DND-41 (cell line): ENCODE measurements at regions not wholly inside any gene's neighbourhood (a gene's known extent, or its start where the extent isn't known, plus 50 kb on each side); places are given as distances from the start of the nearest gene placed in this dataset.

Experiments
- ATAC-seq: fragments of 200-7000 bp; cut with Tn5 transposase; 3 replicates; pipeline ENCODE4 v1.9.1; 2021; ENCODE audit warnings: low read depth; ENCODE audit not compliant: insufficient read depth
- DNase-seq: peaks from one replicate; pipeline ENCODE4 v3.0.0-alpha.2; 2020
- H2AFZ ChIP-seq: 2 replicates; pipeline ENCODE4 v1.6.0; 2012; ENCODE audit warnings: low read depth, low read length
- H3K27ac ChIP-seq: 2 replicates; pipeline ENCODE4 v1.5.1; 2012; ENCODE audit warnings: low read length, inconsistent platforms
- H3K27me3 ChIP-seq: fragments of 200-600 bp; sonication (generic); 2 replicates; pipeline ENCODE4 v1.6.0; 2012; ENCODE audit warnings: low read length, mild to moderate bottlenecking, inconsistent platforms; ENCODE audit not compliant: insufficient read depth, poor library complexity
- H3K36me3 ChIP-seq: 2 replicates; pipeline ENCODE4 v1.5.1; 2012; ENCODE audit warnings: low read length, inconsistent platforms; ENCODE audit not compliant: insufficient read depth
- H3K4me1 ChIP-seq: 2 replicates; pipeline ENCODE4 v1.5.1; 2012; ENCODE audit warnings: mild to moderate bottlenecking, low read length; ENCODE audit not compliant: insufficient read depth
- H3K4me2 ChIP-seq: 2 replicates; pipeline ENCODE4 v1.6.0; 2012; ENCODE audit warnings: mild to moderate bottlenecking, moderate library complexity, low read length, inconsistent platforms; ENCODE audit not compliant: insufficient read depth
- H3K4me3 ChIP-seq, 2 experiments: fragments of 200-600 bp in 1 of 2; shearing (Covaris generic) in 1 of 2; 2 replicates each; pipeline ENCODE4 v1.5.1; 2012 to 2016; ENCODE audit warnings: inconsistent platforms in 2 of 2, low read length in 2 of 2, mild to moderate bottlenecking in 2 of 2, low read depth in 1 of 2, moderate library complexity in 1 of 2
- H3K79me2 ChIP-seq: 2 replicates; pipeline ENCODE4 v1.6.0; 2012; ENCODE audit warnings: low read length, inconsistent platforms; ENCODE audit not compliant: insufficient read depth
- H3K9ac ChIP-seq: 2 replicates; pipeline ENCODE4 v1.6.0; 2012; ENCODE audit warnings: low read depth, mild to moderate bottlenecking, inconsistent platforms, low read length, moderate library complexity
- H3K9me3 ChIP-seq: 2 replicates; pipeline ENCODE4 v1.5.1; 2012; ENCODE audit warnings: low read length, moderate library complexity, mild to moderate bottlenecking, inconsistent platforms; ENCODE audit not compliant: insufficient read depth, severe bottlenecking
- H4K20me1 ChIP-seq: 2 replicates; pipeline ENCODE4 v1.6.0; 2012; ENCODE audit warnings: low read length; ENCODE audit not compliant: insufficient read depth
- CTCF ChIP-seq: IDR thresholded peaks from 2 replicates; pipeline ENCODE4 v1.5.1; 2012; ENCODE audit warnings: borderline replicate concordance, low read length, moderate library complexity, mild to moderate bottlenecking; ENCODE audit not compliant: poor library complexity, severe bottlenecking; ENCODE audit errors: extremely low read depth
- EZH2 ChIP-seq: IDR thresholded peaks from 3 replicates; pipeline ENCODE4 v1.6.1; 2012; ENCODE audit warnings: borderline replicate concordance, low read depth, mild to moderate bottlenecking, moderate library complexity, low read length, inconsistent platforms; ENCODE audit not compliant: severe bottlenecking

- H3K4me3 ChIP-seq: no peak overlapping the region
- no peak overlapping the region for H3K27ac ChIP-seq
- no peaks in the 10 kb centered on the region for H4K20me1 ChIP-seq
- H3K36me3 ChIP-seq: no peaks in the 10 kb centered on the region
- ATAC-seq (no peak), DNase-seq (no peak)
- TF ChIP-seq CTCF (no peak), EZH2 (no peak)
- no peaks in the 10 kb centered on the region for H3K9me3 ChIP-seq
- no peaks in the 10 kb centered on the region for H3K79me2 ChIP-seq
- no peaks in the 10 kb centered on the region for H3K27me3 ChIP-seq
- H3K9ac ChIP-seq: no peak overlapping the region
- no peak overlapping the region for H3K4me2 ChIP-seq
- no peak overlapping the region for H2AFZ ChIP-seq
- peaks cover 5% of the 10 kb centered on the region for H3K4me1 ChIP-seq
Observed at GRCh38 chr7:79781716-79782115, 328.2 kb upstream of the MAGI2 start.

GRCh38 chr7:79778786-79779770 is 325.6 kb upstream of the MAGI2 start:
- no peaks in the 10 kb centered on the region for H4K20me1 ChIP-seq
- no peaks in the 10 kb centered on the region for H3K9me3 ChIP-seq
- no peaks in the 10 kb centered on the region for H3K27me3 ChIP-seq
- peak overlapping the region; percentile 52; the same call in 1 of the 2 replicates for H2AFZ ChIP-seq
- no peak overlapping the region for H3K4me2 ChIP-seq
- DNase-seq (no peak), ATAC-seq (peak; percentile 61; the same call in 2 of the 3 replicates)
- H3K27ac ChIP-seq: no peak overlapping the region
- H3K9ac ChIP-seq: no peak overlapping the region
- TF ChIP-seq CTCF (no peak), EZH2 (no peak)
- H3K4me3 ChIP-seq: no peak overlapping the region
- H3K79me2 ChIP-seq: no peaks in the 10 kb centered on the region
- H3K36me3 ChIP-seq: no peaks in the 10 kb centered on the region
- H3K4me1 ChIP-seq: peaks cover 5% of the 10 kb centered on the region

- no peaks in the 10 kb centered on the region for H3K79me2 ChIP-seq
- H3K4me1 ChIP-seq: peaks cover 5% of the 10 kb centered on the region
- H3K4me2 ChIP-seq: no peak overlapping the region
- H3K27me3 ChIP-seq: no peaks in the 10 kb centered on the region
- no peaks in the 10 kb centered on the region for H4K20me1 ChIP-seq
- ATAC-seq: no peak
- H3K27ac ChIP-seq: no peak overlapping the region
- H2AFZ ChIP-seq: peak overlapping the region; percentile 16; the same call in 1 of the 2 replicates
- no peak for TF ChIP-seq CTCF
- no peak for TF ChIP-seq EZH2
- no peaks in the 10 kb centered on the region for H3K36me3 ChIP-seq
- no peak overlapping the region for H3K4me3 ChIP-seq
- no peaks in the 10 kb centered on the region for H3K9me3 ChIP-seq
- DNase-seq: no peak
- H3K9ac ChIP-seq: no peak overlapping the region
Observed at GRCh38 chr7:79775911-79776310, 322.4 kb upstream of the MAGI2 start.
